ENCODE measurements at regions not wholly inside any gene's neighbourhood (a gene's known extent, or its start where the extent isn't known, plus 50 kb on each side); places are given as distances from the start of the nearest gene placed in this dataset.

DNA sequence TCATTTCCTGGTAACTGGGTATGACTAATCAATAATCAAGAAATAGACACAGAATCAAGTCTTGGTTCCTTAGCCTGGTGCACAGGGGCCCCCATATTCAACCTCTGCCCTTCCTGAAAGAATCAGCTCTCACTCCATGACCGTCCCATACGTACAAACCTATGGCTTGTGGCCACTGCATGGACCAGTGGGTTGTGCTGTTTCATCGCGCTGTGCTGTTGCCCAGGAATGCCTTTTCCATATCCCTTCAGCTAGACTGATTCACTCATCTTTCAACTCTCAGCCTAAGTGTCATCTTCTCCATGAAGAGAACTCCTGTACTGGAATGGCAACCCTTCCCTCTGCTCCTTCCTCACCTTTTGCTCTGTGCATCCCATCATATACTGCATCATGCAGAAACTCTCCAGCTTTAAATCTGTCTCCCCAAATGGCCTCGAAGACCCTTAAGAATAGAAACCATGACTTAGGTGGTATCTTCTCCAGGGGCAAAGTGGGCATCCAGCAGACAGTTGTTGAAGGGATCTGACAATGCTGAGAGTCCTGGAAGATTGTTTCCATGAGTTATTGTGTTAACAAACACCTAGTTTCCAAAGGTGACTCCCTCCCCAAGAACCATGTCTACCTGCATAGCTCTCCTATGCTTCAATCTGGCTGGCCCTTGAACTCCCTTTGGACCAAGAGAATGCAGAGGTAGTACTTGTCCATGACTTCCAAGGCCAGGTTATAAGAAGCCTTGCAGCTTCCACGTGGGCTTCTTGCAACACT is 180.8 kb downstream of the ACTL7B start:
- DNase-seq = no peak

DNA sequence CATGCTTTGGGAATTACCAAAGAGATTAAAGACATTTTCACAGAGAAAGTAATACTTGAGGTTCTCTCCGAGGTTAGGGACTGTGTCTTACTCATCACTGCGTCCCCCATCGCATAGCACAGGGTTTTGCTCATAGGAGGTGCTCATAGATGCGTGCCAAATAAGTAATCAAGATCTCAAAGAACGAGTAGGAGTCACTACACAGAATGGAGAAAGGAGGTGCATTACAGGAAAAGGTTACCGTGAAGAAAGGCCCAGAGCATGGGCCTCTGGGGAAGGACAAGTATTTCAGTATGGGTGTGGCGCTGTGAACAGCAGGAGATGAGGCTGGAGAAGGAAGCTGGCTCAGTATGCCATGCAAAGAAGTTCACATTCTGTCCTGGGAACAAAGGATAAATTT is 182.4 kb downstream of the ACTL7B start:
- DNase-seq = no peak

DNA sequence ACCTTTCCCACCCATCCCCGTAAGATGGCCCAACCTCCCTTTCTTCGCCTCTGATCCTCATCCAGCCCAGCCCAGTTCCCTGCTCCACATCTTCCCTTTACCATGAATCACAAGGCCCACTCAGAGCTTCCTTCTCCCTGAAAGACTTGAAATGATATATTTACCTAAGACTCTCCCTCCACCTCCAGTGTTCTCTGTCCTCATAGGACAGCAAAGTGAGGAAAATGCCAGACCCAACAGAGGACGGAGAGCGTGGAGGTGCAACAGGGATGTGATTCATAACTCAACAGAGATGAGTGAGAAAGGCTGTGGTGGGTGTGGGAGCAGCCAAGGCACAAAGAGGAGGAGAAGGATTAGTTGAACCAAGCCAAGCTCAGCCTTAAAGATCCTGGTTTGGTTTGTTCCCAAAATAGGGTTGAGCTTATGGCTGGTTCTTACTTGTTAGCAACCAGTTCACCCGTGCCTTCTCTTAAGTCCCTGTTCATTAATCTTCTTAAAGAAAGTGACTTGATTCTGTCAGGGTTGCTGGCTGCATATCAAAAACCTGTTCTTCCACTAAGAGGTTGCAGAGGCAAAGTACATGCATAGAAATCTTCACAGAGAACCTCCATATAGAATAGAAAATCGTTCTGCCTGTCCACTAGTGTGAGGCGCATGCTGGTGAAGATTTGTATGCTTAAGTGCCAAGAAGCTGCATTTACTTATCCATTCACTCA is 183.2 kb downstream of the ACTL7B start:
- no peak for DNase-seq

- no peak for DNase-seq
Measured at GRCh38 chr9:108671794-108672193, 184.0 kb downstream of the ACTL7B start.

- DNase-seq = no peak
Measured at GRCh38 chr9:108671176-108671575, 184.6 kb downstream of the ACTL7B start.

DNA sequence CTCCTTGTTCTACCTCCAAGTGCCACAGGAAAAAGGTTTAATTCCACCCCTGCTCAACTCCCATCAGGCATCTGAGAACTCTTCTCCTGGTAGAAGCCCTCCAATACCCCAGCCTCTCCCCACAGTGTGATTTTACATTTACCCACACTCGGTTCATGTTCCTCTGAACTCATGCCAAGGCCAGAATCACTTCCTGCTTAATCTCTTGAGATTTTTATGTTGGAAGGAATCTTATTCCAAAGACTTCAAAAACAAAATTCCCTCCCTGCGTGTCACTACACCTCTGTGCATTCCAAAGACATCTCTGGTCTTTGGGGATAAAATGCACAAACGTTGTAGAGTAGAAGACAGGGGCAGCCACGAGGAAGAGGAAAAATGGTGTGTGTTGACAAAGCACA is 186.8 kb downstream of the ACTL7B start:
- peak; percentile 14 for DNase-seq

DNA sequence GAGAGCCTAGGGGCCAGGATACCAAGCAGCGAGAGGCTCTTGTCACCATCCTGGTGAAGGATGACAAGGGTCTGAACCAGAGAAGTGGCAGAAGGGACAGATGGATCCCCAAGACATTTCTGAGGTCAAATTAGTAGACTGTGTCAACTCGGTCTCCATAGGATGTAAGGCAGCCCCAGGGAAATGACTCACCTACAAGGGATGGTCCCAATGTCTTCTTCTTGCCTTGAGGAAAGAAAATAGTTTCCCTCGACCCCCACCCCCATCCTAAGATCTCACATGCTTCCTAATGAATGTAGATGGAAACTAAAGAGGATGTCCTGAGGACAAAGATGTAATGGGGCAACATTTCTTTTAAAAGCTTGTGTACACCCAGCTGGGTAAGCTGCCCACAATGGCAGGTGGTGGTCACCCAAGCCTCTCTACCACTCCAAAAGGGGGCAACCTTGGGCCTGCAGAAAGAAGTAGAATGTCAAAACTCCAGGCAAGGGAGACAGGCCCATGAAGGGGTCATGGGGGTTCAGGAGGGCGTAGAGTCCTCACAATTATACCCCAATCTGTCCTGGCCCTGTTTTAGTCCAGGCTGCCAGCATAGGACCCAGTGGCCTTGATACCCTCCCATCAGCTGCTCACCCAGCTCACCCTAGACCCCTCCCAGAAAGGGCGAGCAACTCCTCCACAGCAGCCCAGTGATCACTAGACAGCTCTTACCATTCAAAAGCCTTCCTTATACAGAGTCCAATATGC is 187.4 kb downstream of the ACTL7B start:
- DNase-seq = no peak

- no peak for DNase-seq
Measured at GRCh38 chr9:108666240-108666784, 189.5 kb downstream of the ACTL7B start.

GRCh38 chr9:108665521-108666239 is 190.1 kb downstream of the ACTL7B start:
- no peak for DNase-seq

GRCh38 chr9:108664309-108665255 is 191.2 kb downstream of the ACTL7B start:
- DNase-seq = no peak

GRCh38 chr9:108663422-108663821 is 192.4 kb downstream of the ACTL7B start:
- DNase-seq = no peak

- DNase-seq = no peak
Measured at GRCh38 chr9:108662956-108663355, 192.8 kb downstream of the ACTL7B start.

DNA sequence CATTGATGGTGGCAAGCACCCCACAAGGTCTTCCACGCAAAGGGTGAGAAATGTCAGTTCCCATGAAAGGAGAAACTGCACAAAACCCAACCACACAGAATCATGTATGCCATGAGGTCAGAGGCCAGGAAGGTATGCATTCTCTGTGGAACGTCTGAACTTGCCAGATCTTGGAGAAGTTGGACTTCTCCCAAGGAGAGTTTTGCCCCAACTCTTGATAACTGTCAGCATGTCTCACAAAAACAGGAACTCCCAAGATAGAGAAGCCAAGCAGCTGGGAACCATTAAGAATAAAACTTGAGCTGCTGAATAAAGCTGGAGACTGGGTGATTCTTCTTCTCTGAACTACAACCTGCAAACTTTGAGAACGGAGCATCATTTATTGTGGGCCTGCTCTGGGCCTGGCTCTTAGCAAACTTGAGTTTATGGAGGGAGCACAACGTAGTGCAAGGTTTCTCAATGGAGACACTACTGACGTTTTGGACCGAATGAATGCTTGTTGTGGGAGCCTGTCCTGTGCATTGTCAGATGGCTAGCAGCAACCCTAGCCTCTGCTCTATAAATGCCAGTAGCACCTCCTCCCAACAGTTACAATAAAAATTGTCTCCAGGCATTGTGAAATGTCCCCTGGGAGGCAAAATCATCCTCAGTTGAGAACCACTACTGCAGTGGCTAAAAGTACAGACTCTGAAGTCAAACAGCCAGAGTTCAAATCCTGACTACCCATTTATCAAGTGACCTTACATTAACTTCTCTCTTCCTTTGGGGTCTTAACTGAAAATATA is 193.5 kb downstream of the ACTL7B start:
- DNase-seq = no peak

GRCh38 chr9:108656566-108656965 is 199.2 kb downstream of the ACTL7B start:
- DNase-seq = no peak

DNA sequence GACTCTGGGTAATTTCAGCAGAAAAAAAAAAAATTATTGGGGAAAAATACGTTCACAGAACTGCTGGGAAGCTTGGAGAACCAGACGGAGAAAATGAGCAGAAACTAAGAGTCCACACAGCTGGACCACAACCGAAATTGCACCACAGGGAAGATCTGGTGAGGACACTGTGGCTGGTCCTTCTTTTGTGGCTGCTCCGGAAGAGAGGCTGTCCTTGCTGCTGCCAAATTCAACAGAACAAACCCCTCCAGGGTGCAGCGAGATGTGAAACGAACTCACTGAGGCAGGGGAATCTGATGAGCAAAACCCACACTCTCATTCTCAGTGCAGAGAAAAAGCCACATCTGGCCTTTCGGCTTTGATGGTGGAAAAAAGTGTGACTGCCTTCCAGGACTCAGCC is 200.0 kb downstream of the ACTL7B start:
- DNase-seq = no peak

- DNase-seq = no peak
Measured at GRCh38 chr9:108654566-108654965, 201.2 kb downstream of the ACTL7B start.

DNA sequence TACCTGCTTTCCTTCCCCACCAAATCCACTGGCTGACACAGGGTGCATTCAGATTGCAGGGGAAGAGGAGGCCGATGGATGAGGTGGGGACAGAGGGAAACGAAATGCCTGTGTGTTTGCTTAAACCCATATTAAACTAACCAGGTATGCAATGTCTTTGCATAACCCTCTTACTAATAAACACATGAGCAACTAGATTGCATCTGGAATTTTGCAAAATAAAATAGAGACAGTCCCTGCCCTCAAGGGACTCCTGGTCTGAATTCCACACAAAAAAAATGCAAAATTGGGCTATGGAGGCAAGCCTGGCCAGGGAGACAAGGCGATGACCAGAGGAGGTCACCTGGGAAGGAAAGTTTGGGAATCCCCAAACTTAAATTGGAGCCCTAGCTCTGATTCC is 202.9 kb downstream of the ACTL7B start:
- DNase-seq = no peak

GRCh38 chr9:108650826-108651225 is 205.0 kb downstream of the ACTL7B start:
- DNase-seq = no peak

DNA sequence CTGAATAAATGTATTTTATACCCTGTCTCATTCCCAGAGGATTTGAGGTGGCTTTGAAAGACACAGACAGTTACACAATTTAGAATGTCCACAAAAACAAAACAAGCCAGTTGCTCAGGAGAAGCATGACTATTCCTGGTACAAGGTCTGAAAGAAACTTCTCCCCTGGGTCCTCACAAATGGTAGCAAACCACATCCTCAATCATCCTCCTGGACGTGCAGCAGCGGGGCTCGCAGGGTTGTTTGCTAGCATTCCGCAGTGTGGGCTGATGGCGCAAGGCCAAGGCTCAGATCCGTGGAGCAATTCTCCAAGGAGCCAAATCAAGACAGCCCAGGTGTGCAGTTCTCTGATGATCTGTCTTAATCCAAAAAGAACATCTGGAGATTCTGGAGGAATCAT is 210.3 kb downstream of the ACTL7B start:
- no peak for DNase-seq

GRCh38 chr9:108643731-108644510 is 211.9 kb downstream of the ACTL7B start:
- DNase-seq = no peak

Data from NCI-H2029 treated with DMSO at 0.1 percent for 48 hours (cell line).